ENCODE measurements at regions not wholly inside any gene's neighbourhood (a gene's known extent, or its start where the extent isn't known, plus 50 kb on each side); places are given as distances from the start of the nearest gene placed in this dataset.
"Not testable (repeated sequence)": the region's sequence is repeated elsewhere in the genome, so short reads cannot be mapped to it uniquely, and the experiment has no call there.

DNA sequence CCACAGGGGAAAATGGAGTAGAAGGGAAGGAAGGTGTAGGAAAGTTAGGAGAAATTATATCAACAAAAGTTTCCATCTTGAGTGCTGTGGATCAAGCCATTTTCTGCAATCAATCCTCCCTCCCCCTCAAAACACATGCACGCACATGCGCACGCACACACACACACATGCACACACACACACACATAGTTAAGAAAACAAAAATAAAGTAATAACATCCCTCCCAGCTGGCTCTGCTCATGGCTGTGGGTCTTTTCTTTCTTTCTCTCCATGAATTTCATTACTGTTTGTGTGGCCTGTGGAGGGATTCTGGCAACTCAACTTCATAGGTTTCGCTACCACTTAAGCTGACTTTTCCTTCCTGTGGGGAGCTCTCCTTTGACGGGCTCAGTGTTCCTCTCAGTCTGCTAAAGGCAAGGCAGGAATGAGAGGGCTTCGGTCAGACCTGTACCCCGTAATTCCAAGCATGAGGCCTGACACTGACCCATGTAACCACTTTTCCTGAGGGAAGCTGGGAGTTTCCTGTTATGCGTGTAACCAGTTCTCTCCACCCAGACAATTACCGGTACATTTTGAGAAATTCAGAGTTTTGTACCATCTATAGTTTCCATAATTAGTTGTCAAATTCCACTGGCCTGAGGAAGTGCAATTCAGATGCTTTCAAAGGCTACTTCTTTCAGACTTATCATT lies 79.8 kb downstream of the ZNF92 start:
- no peak for DNase-seq (ENCODE audit: low spot score)

- no peak for DNase-seq (ENCODE audit: low spot score)
Measured at GRCh38 chr7:65454469-65454868, 80.8 kb downstream of the ZNF92 start.

GRCh38 chr7:65455050-65455449 lies 81.4 kb downstream of the ZNF92 start:
- not testable (repeated sequence) for DNase-seq (ENCODE audit: low spot score)

- no peak for DNase-seq (ENCODE audit: low spot score)
Measured at GRCh38 chr7:65457705-65458104, 84.0 kb downstream of the ZNF92 start.

DNA sequence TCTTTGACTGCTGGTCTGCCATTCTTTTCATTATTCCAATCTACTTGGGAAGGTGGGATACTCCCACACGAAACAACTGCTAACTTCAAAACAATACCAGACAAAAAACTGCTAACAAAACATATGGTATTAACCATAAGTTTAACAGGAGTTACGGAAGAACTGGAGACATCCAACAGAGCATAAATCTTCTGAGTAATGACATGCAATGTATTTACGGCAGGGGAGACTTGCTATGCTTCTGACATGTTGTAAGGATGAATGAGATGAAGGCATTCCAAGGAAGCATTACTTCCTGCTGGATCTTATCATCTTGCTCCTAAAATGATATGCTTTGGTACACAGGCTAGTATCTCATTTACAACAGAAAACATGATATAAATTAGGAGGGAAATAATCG lies 85.8 kb downstream of the ZNF92 start:
- no peak for DNase-seq (ENCODE audit: low spot score)

DNA sequence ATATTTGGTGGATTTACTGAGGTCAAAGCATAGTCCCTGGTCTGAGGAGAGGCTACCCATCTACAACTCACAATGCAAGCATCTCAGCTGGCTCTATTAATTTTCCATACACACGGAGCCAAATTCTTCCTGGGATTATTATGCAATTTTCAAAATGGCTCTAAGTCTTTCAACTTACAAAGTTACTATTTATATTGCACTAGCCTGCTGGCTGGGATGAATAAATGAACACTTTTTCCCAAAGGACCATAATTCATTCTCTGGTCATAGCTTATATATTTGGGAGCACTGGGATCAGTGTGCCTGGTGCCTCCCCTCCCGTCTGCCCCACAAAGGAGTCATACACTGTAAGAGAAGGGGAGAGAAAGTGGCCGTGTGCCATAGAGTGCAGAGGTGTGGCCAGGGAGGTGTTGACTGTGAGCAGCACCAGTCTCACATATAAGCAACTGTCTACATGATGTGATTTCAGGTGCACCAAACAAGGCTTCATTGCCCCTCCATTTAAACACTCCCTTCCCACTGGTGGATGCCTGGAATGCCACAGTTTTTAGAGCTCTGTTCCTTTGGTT lies 88.6 kb downstream of the ZNF92 start:
- DNase-seq (ENCODE audit: low spot score), result no peak

GRCh38 chr7:65463184-65463583 lies 89.5 kb downstream of the ZNF92 start:
- no peak for DNase-seq (ENCODE audit: low spot score)

DNA sequence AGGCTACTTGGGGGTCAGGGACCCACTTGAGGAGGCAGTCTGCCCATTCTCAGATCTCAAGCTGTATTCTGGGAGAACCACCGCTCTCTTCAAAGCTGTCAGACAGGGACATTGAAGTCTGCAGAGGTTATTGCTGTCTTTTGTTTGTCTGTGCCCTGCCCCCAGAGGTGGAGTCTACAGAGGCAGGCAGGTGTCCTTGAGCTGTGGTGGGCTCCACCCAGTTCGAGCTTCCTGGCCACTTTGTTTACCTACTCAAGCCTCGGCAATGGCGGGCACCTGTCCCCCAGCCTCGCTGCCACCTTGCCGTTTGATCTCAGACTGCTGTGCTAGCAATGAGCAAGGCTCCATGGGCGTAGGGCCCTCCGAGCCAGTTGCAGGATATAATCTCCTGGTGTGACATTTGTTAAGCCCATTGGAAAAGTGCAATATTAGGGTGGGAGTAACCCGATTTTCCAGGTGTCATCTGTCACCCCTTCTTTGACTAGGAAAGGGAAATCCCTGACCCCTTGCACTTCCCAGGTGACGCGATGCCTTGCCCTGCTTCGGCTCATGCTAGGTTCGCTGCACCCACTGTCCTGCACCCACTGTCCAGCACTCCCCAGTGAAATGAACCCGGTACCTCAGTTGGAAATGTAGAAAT lies 96.4 kb downstream of the ZNF92 start:
- DNase-seq (ENCODE audit: low spot score), result not testable (repeated sequence)

DNA sequence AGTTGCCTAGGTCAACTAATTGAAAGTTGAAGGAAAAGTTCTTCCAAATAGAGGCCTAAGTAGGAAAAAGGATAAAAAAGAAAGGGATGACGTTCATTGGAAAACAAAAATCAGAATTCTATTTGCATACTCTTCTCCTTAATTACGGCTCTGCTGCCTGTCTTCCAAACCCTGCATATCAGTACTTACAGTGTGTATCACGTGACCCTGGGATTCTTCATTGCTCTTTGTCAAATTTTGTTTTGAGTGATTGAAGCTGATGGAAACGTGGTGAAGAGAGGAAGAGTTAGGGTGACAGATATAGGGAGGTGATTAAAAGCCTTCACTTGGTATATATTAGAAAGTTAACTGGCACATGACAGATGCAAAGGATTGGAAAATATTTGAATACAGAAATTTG lies 97.9 kb downstream of the ZNF92 start:
- no peak for DNase-seq (ENCODE audit: low spot score)

GRCh38 chr7:65475040-65475726 lies 101.5 kb downstream of the ZNF92 start:
- DNase-seq (ENCODE audit: low spot score), result no peak

DNA sequence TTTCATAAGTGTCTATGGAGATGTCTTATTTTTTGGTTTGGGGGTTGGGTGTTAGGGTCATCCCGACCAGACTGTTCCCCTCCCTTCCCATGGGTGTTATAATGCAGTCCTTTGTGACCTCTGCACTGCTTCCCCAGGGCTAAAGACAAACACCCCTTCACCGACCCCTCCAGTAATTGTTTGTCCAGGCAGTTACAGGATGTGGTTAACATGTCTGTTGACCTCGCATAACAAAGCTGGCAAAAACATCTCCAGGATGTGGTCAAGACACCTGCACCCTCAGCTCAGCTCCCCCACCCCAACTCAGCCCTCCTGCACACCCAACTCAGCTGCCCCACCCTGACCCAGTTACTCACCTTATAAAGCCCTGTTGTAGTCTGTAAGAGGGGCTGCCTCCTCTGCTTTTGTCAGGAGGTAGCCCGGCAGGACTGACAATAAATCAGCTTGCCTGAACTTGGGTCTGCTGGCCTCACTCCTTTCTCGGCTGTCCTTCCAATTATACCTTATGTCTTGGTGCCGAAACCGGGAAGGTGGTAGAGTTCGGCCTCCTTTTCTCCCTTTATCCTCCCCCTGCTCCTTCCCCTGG lies 102.2 kb downstream of the ZNF92 start:
- DNase-seq (ENCODE audit: low spot score), result no peak

DNA sequence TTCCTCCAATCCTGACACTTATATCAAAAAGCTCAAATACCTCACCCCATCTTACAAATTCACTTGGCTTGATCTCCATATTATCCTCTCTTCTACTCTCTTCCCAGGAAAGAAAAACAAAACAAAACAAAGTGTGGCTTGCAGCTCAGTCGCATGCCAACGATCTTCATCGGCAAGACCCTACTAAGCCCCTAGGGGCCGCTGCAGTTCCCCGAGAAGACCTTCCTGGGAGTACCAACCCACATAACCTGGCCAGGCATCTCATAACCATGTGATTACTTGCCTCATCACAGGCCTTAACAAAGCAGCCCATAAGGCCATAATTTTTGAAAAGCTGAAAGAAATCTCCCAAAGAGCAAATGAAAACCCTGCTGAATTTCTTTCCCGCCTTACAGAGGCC lies 103.7 kb downstream of the ZNF92 start:
- DNase-seq (ENCODE audit: low spot score), result peak; percentile 58

- no peak for DNase-seq (ENCODE audit: low spot score)
Measured at GRCh38 chr7:65489260-65489767, 115.7 kb downstream of the ZNF92 start.

- DNase-seq (ENCODE audit: low spot score), result not testable (repeated sequence)
Measured at GRCh38 chr7:65496697-65497096, 123.0 kb downstream of the ZNF92 start.

- no peak for DNase-seq (ENCODE audit: low spot score)
Measured at GRCh38 chr7:65503434-65504152, 129.9 kb downstream of the ZNF92 start.

DNA sequence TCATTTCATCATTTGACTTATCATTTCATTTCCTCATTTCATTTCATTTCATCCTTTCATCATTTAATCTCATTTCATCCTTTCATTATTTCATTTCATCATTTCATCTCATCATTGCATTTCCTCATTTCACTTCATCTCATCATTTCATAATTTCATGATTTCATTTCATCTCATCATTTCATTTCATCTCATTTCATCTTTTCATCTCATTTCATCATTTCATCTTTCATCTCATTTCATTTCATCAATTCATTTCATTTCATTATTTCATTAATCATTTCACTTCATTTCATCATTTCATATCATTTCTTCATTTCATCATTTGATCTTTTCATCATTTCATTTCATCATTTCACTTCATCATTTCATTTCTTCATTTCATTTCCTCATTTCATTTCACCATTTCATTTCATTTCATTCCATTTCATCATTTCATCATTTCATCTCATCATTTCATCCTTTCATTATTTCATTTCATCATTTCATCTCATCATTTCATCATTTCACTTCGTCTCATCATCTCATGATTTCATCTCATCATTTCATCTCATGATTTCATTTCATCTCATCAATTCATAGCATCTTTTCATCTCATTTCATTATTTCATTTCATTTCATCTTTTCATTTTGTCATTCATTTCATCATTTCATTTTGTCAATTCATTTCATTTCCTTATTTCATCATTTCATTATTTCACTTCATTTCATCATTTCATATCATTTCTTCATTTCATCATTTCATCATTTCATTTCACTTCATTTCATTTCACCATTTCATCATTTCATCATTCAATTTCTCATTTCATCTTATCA lies 131.1 kb downstream of the ZNF92 start:
- not testable (repeated sequence) for DNase-seq (ENCODE audit: low spot score)

- not testable (repeated sequence) for DNase-seq (ENCODE audit: low spot score)
Measured at GRCh38 chr7:65505320-65505633, 131.6 kb downstream of the ZNF92 start.

GRCh38 chr7:65508581-65509367 lies 135.1 kb downstream of the ZNF92 start:
- DNase-seq (ENCODE audit: low spot score), result peak; percentile 47

DNA sequence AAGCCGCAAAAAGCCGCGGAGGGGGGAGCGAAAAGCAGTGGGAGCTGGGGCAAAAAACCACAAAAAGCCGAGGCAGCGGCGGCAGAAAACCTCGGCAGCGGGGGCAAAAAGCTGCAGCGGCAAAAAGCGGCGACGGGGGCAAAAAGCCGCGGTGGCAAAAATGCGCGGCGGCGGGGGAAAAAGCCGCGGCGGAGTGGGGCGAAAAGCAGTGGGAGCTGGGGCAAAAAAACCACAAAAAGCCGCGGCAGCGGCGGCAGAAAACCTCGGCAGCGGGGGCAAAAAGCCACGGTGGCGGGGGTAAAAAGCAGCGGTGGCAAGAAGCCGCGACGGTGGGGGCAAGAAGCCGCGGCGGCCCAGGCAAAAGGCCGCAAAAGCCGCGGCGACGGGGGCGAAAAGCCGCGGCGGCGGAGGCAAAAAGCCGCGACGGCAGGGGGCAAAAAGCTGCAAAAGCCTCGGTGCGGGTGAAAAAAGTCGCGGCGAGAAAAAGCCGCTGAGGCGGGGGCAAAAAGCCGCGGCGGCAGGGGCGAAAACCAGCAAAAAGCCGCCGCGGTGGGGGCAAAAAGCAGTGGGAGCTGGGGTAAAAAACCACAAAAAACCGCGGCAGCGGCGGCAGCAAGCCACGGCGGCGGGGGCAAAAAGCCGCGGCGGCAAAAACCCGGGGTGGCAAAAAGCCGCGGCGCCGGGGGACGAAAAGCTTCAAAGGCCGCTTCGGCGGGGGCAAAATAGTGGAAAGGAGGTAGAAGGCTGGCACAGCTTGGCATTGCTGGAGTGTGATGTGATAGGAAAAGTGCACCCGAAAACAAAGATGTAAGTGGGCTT lies 135.9 kb downstream of the ZNF92 start:
- peak; percentile 50 for DNase-seq (ENCODE audit: low spot score)
